ENCODE measurements at regions not wholly inside any gene's neighbourhood (a gene's known extent, or its start where the extent isn't known, plus 50 kb on each side); places are given as distances from the start of the nearest gene placed in this dataset.

DNA sequence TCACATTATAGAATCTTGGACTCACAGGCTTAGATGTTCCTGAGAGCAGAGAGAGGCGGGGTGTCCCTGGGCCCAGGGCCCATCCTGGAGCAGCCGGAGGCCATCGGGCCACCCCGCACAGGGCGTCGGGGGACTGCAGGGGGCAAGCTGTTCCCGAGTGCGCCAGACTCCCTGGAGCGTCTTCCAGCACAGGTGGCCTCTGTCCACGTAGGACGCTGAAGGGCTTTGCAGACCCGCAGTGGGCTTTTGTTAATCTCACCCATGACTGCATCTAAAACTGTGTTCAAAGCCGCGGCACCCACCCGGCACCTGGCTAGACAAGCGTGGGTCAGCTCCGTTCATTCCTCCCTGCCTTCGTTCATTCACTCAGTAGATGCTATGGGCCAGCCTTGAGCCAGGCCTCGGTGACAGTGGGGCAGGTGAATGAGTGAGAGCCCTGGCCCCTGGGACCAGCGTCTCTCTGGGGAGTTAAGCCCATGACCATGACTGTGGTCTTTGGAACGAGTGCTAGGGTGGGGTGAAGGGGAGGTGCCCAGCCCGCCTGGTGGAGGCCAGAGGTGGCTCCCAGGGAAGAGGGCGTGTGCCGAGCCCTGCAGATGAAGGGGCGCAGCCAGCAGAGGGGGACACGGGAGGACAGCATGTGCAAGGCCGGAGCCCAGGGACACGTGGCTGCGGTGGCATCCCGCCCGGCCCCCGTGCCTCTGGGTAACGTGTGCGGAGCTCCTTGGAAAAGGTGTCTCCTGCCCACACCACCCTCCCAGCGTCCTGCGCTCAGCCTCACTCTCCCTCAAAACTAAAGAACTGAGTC lies 98.3 kb downstream of the HMX1 start:
- H3K79me2 ChIP-seq: no peaks in the 10 kb centered on the region
- H4K20me1 ChIP-seq (ENCODE audit: insufficient read depth, poor library complexity, severe bottlenecking): no peaks in the 10 kb centered on the region
- no peak for DNase-seq (ENCODE audit: low spot score)
- H3K27ac ChIP-seq: no peak overlapping the region
- TF ChIP-seq CTCF (IDR thresholded peaks at IDR 0.05; ENCODE audit: poor library complexity) (no peak), EZH2phosphoT487 (IDR thresholded peaks at IDR 0.05; ENCODE audit: low read depth, severe bottlenecking, unreplicated experiment) (no peak), EZH2 (IDR thresholded peaks at IDR 0.05; ENCODE audit: borderline replicate concordance) (no peak)
- H3K4me3 ChIP-seq: no peak overlapping the region
- no peaks in the 10 kb centered on the region for H3K36me3 ChIP-seq (replicated peaks; ENCODE audit: insufficient read depth, low read depth)
- H3K9me2 ChIP-seq (replicated peaks; ENCODE audit: insufficient read depth): no peaks in the 10 kb centered on the region
- H2AFZ ChIP-seq: no peak overlapping the region
- no peaks in the 10 kb centered on the region for H3K4me1 ChIP-seq (ENCODE audit: insufficient read depth)
- 91% methylated on average over 36 of the region's 36 CpGs for whole genome bisulfite sequencing (ENCODE audit: low lambda C conversion rate, missing lambda C conversion rate)
- no peak overlapping the region for H3K4me2 ChIP-seq
- no peaks in the 10 kb centered on the region for H3K27me3 ChIP-seq
- H3K9me3 ChIP-seq (ENCODE audit: low read depth): no peaks in the 10 kb centered on the region

DNA sequence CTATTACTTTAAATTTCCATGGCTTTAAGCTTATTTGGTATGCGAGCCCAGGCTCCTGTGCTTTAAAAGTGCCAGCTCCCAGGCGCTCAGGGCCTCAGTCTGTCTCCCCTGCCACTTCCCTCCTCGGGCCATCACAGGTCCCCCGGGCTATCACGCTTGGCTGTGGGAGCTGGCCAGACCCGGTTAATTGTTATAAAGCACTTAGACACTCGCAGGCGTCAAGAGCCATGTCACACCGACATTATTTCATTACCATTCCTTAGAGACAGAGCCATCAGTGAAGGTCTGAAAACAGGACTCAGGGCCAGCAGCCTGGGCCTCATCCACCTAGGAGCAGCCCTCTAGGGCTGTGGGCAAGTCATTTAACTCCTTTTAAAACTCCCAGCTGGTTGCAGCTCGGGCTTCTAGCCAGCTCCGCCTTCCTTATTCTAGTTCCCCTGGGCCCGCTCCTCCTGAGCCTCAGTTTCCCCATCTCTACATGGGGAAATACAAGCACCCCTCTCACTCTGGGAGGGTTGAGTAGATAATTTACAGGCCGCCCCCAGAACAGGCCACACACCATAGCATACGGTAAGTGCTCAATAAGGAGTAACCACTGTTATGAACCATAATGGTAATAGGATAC lies 99.0 kb downstream of the HMX1 start:
- H3K4me3 ChIP-seq: no peak overlapping the region
- no peak for DNase-seq (ENCODE audit: low spot score)
- no peak overlapping the region for H2AFZ ChIP-seq
- H3K79me2 ChIP-seq: no peaks in the 10 kb centered on the region
- H3K4me2 ChIP-seq: no peak overlapping the region
- no peaks in the 10 kb centered on the region for H3K36me3 ChIP-seq (replicated peaks; ENCODE audit: insufficient read depth, low read depth)
- WGBS (ENCODE audit: low lambda C conversion rate, missing lambda C conversion rate): 88% methylated on average over 14 of the region's 14 CpGs
- no peaks in the 10 kb centered on the region for H3K27me3 ChIP-seq
- no peaks in the 10 kb centered on the region for H3K9me2 ChIP-seq (replicated peaks; ENCODE audit: insufficient read depth)
- H4K20me1 ChIP-seq (ENCODE audit: insufficient read depth, poor library complexity, severe bottlenecking): no peaks in the 10 kb centered on the region
- TF ChIP-seq EZH2 (IDR thresholded peaks at IDR 0.05; ENCODE audit: borderline replicate concordance): no peak
- no peak for TF ChIP-seq CTCF (IDR thresholded peaks at IDR 0.05; ENCODE audit: poor library complexity)
- TF ChIP-seq EZH2phosphoT487 (IDR thresholded peaks at IDR 0.05; ENCODE audit: low read depth, severe bottlenecking, unreplicated experiment): no peak
- H3K27ac ChIP-seq: no peak overlapping the region
- H3K9me3 ChIP-seq (ENCODE audit: low read depth): no peaks in the 10 kb centered on the region
- no peaks in the 10 kb centered on the region for H3K4me1 ChIP-seq (ENCODE audit: insufficient read depth)

DNA sequence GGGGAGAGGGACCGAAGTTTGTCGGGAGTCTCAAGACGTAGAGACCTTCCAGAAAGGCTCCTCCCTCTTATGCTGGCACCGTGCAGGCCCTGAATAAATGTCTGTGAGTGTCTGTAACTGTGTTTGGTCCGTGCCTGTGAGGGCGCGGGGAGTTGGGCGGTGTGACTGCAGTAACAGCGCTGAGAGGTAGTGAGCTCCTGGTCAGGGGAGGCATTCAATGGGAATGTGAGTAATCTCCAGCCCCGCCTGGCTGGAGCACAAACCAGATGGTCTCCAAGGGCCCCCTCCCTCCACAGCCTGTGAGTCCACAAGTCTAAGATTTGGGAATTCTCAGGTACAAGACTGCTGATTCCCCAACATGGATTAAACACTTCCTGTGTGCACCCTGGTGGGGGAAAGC lies 100.0 kb downstream of the HMX1 start:
- no peaks in the 10 kb centered on the region for H3K9me2 ChIP-seq (replicated peaks; ENCODE audit: insufficient read depth)
- H2AFZ ChIP-seq: no peak overlapping the region
- no peaks in the 10 kb centered on the region for H3K36me3 ChIP-seq (replicated peaks; ENCODE audit: insufficient read depth, low read depth)
- H3K9me3 ChIP-seq (ENCODE audit: low read depth): no peaks in the 10 kb centered on the region
- H3K4me3 ChIP-seq: no peak overlapping the region
- H3K4me2 ChIP-seq: no peak overlapping the region
- H3K4me1 ChIP-seq (ENCODE audit: insufficient read depth): no peaks in the 10 kb centered on the region
- no peak overlapping the region for H3K27ac ChIP-seq
- DNase-seq (ENCODE audit: low spot score): no peak
- TF ChIP-seq EZH2 (IDR thresholded peaks at IDR 0.05; ENCODE audit: borderline replicate concordance): no peak
- TF ChIP-seq EZH2phosphoT487 (IDR thresholded peaks at IDR 0.05; ENCODE audit: low read depth, severe bottlenecking, unreplicated experiment): no peak
- no peak for TF ChIP-seq CTCF (IDR thresholded peaks at IDR 0.05; ENCODE audit: poor library complexity)
- no peaks in the 10 kb centered on the region for H3K79me2 ChIP-seq
- 83% methylated on average over 10 of the region's 10 CpGs for WGBS (ENCODE audit: low lambda C conversion rate, missing lambda C conversion rate)
- H3K27me3 ChIP-seq: no peaks in the 10 kb centered on the region
- H4K20me1 ChIP-seq (ENCODE audit: insufficient read depth, poor library complexity, severe bottlenecking): no peaks in the 10 kb centered on the region
